ENCODE measurements at regions not wholly inside any gene's neighbourhood (a gene's known extent, or its start where the extent isn't known, plus 50 kb on each side); places are given as distances from the start of the nearest gene placed in this dataset.
A peak's percentile ranks its signal among the peaks of the same experiment; 100 is the strongest.

- Histone ChIP-seq H3K56ac (ENCODE audit: insufficient read length, low read depth, low read length) (no peak overlapping the region), H3K23ac (ENCODE audit: insufficient read length, low read depth, low read length) (no peak overlapping the region), H3K79me1 (ENCODE audit: insufficient read depth, low read depth, low read length, poor library complexity, severe bottlenecking) (no peaks in the 10 kb centered on the region), H3K27me3 (ENCODE audit: insufficient read depth, low read length) (no peaks in the 10 kb centered on the region), H3K14ac (ENCODE audit: insufficient read depth, low read length) (no peak overlapping the region), H2BK15ac (ENCODE audit: low read depth, low read length) (peak overlapping the region; percentile 0; the same call in 1 of the 2 replicates), H2BK12ac (ENCODE audit: insufficient read length, low read depth, low read length) (no peak overlapping the region), H4K91ac (ENCODE audit: insufficient read length, low read depth, low read length) (no peak overlapping the region), H3K9ac (ENCODE audit: extremely low read depth, insufficient read length, low read length) (no peak overlapping the region), H2BK20ac (ENCODE audit: low read depth, low read length, poor library complexity, severe bottlenecking) (no peak overlapping the region), H3T11ph (ENCODE audit: low read length) (no peak overlapping the region), H4K5ac (ENCODE audit: insufficient read length, low read depth, low read length) (no peak overlapping the region), H3K4me1 (ENCODE audit: insufficient read depth, low read length) (no peaks in the 10 kb centered on the region), H2BK120ac (ENCODE audit: low read depth, low read length, poor library complexity, severe bottlenecking) (no peak overlapping the region), H2AFZ (ENCODE audit: low read length) (no peak overlapping the region), H2AK5ac (ENCODE audit: insufficient read length, low read length) (no peak overlapping the region), H2BK5ac (ENCODE audit: insufficient read length, low read length) (no peak overlapping the region), H3K18ac (ENCODE audit: insufficient read length, low read depth, low read length) (no peak overlapping the region), H3K9me3 (ENCODE audit: control insufficient read depth, low read depth, low read length) (no peaks in the 10 kb centered on the region), H4K20me1 (ENCODE audit: control insufficient read depth, insufficient read depth, insufficient read length) (no peaks in the 10 kb centered on the region), H3K79me2 (ENCODE audit: insufficient read depth, low read length) (no peaks in the 10 kb centered on the region), H3K4me2 (ENCODE audit: insufficient read depth, insufficient read length, low read length) (no peak overlapping the region), H3K27ac (ENCODE audit: insufficient read length, low read depth, low read length) (no peak overlapping the region), H3K23me2 (ENCODE audit: insufficient read length, low read depth, low read length, poor library complexity, severe bottlenecking) (no peaks in the 10 kb centered on the region), H3K4ac (ENCODE audit: low read depth, low read length) (no peak overlapping the region), H4K8ac (replicated peaks; ENCODE audit: insufficient read length, low read depth, low read length) (no peak overlapping the region)
- H3K27ac Mint-ChIP-seq: peak overlapping the region in 1 of 3 experiments; percentile 65; a peak in 2 of 7 replicates
- no peak overlapping the region for H3K4me3 Mint-ChIP-seq
- peaks cover 7 to 9% of the 10 kb centered on the region in 2 experiments for H3K9me3 Mint-ChIP-seq
- H3K27me3 Mint-ChIP-seq (ENCODE audit: low read depth): peaks cover 5% of the 10 kb centered on the region
- H3K4me1 Mint-ChIP-seq: peaks cover 17 to 21% of the 10 kb centered on the region in 2 experiments
- WGBS (ENCODE audit: extremely low coverage, insufficient read length, low lambda C conversion rate): no CpG with 5 or more reads among the region's 2 CpGs
- no peak for TF ChIP-seq CTCF (conservative IDR thresholded peaks at IDR 0.05)
- DNase-seq: no peak
- peaks cover 0 to 7% (median under 1%) of the 10 kb centered on the region in 3 experiments; a peak in 3 of 7 replicates for H3K36me3 Mint-ChIP-seq (ENCODE audit: insufficient read depth in 1 of 3, low read depth in 3 of 3)
Measured at GRCh38 chr11:130673698-130674097, 225.3 kb downstream of the ADAMTS15 start.

All from H9 (cell line).